Smooth muscle cell (in vitro differentiated cells): ENCODE measurements at regions not wholly inside any gene's neighbourhood (a gene's known extent, or its start where the extent isn't known, plus 50 kb on each side); places are given as distances from the start of the nearest gene placed in this dataset.

ENCODE experiments used
- DNase-seq: peaks from one replicate; lab custom pipeline; 2025; ENCODE audit not compliant: unreplicated experiment; lab: John Stamatoyannopoulos, UW
- H2AFZ ChIP-seq: fragments of 200-600 bp; sonication (generic); 2 replicates; pipeline ENCODE4 v1.6.0; 2016; ENCODE audit warnings: antibody characterized with exemption, low read depth, mild to moderate bottlenecking
- H3F3A ChIP-seq: fragments of 200-600 bp; sonication (generic); 2 replicates; pipeline ENCODE4 v1.6.0; 2017; ENCODE audit warnings: antibody characterized with exemption, low read depth
- H3K27ac ChIP-seq: fragments of 200-600 bp; sonication (generic); 2 replicates; pipeline ENCODE4 v1.5.1; 2016; ENCODE audit warnings: low read depth, mild to moderate bottlenecking
- H3K27me3 ChIP-seq: fragments of 200-600 bp; sonication (generic); 2 replicates; pipeline ENCODE4 v1.6.1; 2016; ENCODE audit warnings: low read depth, mild to moderate bottlenecking
- H3K36me3 ChIP-seq: fragments of 200-600 bp; sonication (generic); 2 replicates; pipeline ENCODE4 v1.5.1; 2016; ENCODE audit warnings: low read depth
- H3K4me1 ChIP-seq: fragments of 200-600 bp; sonication (generic); 2 replicates; pipeline ENCODE4 v1.5.1; 2016; ENCODE audit warnings: low read depth
- H3K4me2 ChIP-seq: fragments of 200-600 bp; sonication (generic); 2 replicates; pipeline ENCODE4 v1.6.0; 2016; ENCODE audit warnings: mild to moderate bottlenecking
- H3K4me3 ChIP-seq: fragments of 200-600 bp; sonication (generic); 2 replicates; pipeline ENCODE4 v1.5.1; 2016; ENCODE audit warnings: mild to moderate bottlenecking
- H3K79me2 ChIP-seq: fragments of 200-600 bp; sonication (generic); 2 replicates; pipeline ENCODE4 v1.6.0; 2016; ENCODE audit warnings: low read depth, mild to moderate bottlenecking
- H3K9ac ChIP-seq: fragments of 200-600 bp; sonication (generic); 2 replicates; pipeline ENCODE4 v1.6.0; 2016; ENCODE audit warnings: low read depth
- H3K9me3 ChIP-seq: fragments of 200-600 bp; sonication (generic); replicated peaks from 2 replicates; pipeline ENCODE4 v1.5.1; 2016; ENCODE audit warnings: low read depth
- H4K20me1 ChIP-seq: fragments of 200-600 bp; sonication (generic); 2 replicates; pipeline ENCODE4 v1.6.0; 2016; ENCODE audit warnings: low read depth
- CTCF ChIP-seq: fragments of 200-600 bp; sonication (generic); IDR thresholded peaks from 2 replicates; pipeline ENCODE4 v1.5.1; 2017; ENCODE audit warnings: borderline replicate concordance, mild to moderate bottlenecking, antibody characterized with exemption; ENCODE audit not compliant: insufficient read depth, poor library complexity, severe bottlenecking
- WGBS: methylation state at CpG from one replicate; pipeline ENCODE4 v1.1.7; 2016; ENCODE audit warnings: low lambda C conversion rate; 5-methylcytosine and 5-hydroxymethylcytosine counted together

GRCh38 chr13:31427151-31428100, 227.7 kb downstream of the B3GLCT start:
- H4K20me1 ChIP-seq, result no peaks in the 10 kb centered on the region
- peaks cover 18% of the 10 kb centered on the region for H3K27me3 ChIP-seq
- H3K9me3 ChIP-seq, result no peaks in the 10 kb centered on the region
- no peaks in the 10 kb centered on the region for H3K36me3 ChIP-seq
- no peaks in the 10 kb centered on the region for H3F3A ChIP-seq
- peaks cover 4% of the 10 kb centered on the region for H3K4me1 ChIP-seq
- no peak overlapping the region for H3K4me2 ChIP-seq
- H2AFZ ChIP-seq, result no peak overlapping the region
- TF ChIP-seq CTCF, result no peak
- H3K27ac ChIP-seq, result no peak overlapping the region
- H3K79me2 ChIP-seq, result no peaks in the 10 kb centered on the region
- WGBS, result 69% methylated on average over 4 of the region's 4 CpGs
- no peak overlapping the region for H3K9ac ChIP-seq
- no peak overlapping the region for H3K4me3 ChIP-seq
- DNase-seq, result no peak

- Histone ChIP-seq H4K20me1 (no peaks in the 10 kb centered on the region), H2AFZ (no peak overlapping the region), H3K27ac (no peak overlapping the region), H3K4me1 (no peaks in the 10 kb centered on the region), H3K36me3 (no peaks in the 10 kb centered on the region), H3K4me3 (no peak overlapping the region), H3F3A (no peaks in the 10 kb centered on the region), H3K9ac (no peak overlapping the region), H3K27me3 (peaks cover 12% of the 10 kb centered on the region), H3K9me3 (no peaks in the 10 kb centered on the region), H3K79me2 (no peaks in the 10 kb centered on the region), H3K4me2 (no peak overlapping the region)
- WGBS, result 54% methylated on average over 4 of the region's 4 CpGs
- no peak for DNase-seq
- TF ChIP-seq CTCF, result peak; percentile 87
Observed at GRCh38 chr13:31431722-31432137, 232.0 kb downstream of the B3GLCT start.

- peaks cover 12% of the 10 kb centered on the region for H3K27me3 ChIP-seq
- DNase-seq, result no peak
- H3K4me3 ChIP-seq, result no peak overlapping the region
- H3K4me2 ChIP-seq, result no peak overlapping the region
- no peak for TF ChIP-seq CTCF
- no peaks in the 10 kb centered on the region for H3K4me1 ChIP-seq
- 48% methylated on average over 1 of the region's 1 CpG for WGBS
- no peaks in the 10 kb centered on the region for H3K36me3 ChIP-seq
- H3F3A ChIP-seq, result no peaks in the 10 kb centered on the region
- no peaks in the 10 kb centered on the region for H3K79me2 ChIP-seq
- no peaks in the 10 kb centered on the region for H3K9me3 ChIP-seq
- no peaks in the 10 kb centered on the region for H4K20me1 ChIP-seq
- H3K27ac ChIP-seq, result no peak overlapping the region
- H2AFZ ChIP-seq, result no peak overlapping the region
- H3K9ac ChIP-seq, result no peak overlapping the region
Observed at GRCh38 chr13:31433207-31433606, 233.4 kb downstream of the B3GLCT start.

DNA sequence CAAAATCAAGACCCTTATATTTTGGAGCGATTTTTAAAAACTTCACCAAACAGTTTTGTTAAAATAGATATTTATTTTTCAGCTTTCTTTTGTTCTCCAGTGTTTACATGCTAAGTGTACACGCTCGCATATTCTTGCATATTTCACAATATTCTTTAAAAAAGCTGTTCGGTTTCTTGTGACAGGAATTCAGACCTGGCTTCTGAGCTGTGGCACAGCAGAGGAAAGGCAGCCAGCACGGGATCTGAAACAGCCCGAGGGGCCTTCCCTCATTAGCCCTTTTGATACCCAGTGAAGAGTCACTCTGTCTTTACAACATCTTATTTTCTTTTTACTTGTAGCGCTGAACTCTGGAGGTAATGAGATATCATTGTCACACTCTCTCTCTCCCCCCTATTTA, 234.0 kb downstream of the B3GLCT start:
- DNase-seq, result no peak
- Histone ChIP-seq H3K27ac (no peak overlapping the region), H2AFZ (no peak overlapping the region), H3F3A (no peaks in the 10 kb centered on the region), H3K9ac (no peak overlapping the region), H3K79me2 (no peaks in the 10 kb centered on the region), H3K4me1 (no peaks in the 10 kb centered on the region), H4K20me1 (no peaks in the 10 kb centered on the region), H3K4me2 (no peak overlapping the region), H3K27me3 (peaks cover 16% of the 10 kb centered on the region), H3K9me3 (no peaks in the 10 kb centered on the region), H3K36me3 (no peaks in the 10 kb centered on the region), H3K4me3 (no peak overlapping the region)
- TF ChIP-seq CTCF, result no peak
- 78% methylated on average over 7 of the region's 7 CpGs for WGBS
